HG02938 (cell line): ENCODE measurements at regions not wholly inside any gene's neighbourhood (a gene's known extent, or its start where the extent isn't known, plus 50 kb on each side); places are given as distances from the start of the nearest gene placed in this dataset.

ENCODE experiments used
- ATAC-seq: cut with Tn5 transposase; IDR thresholded peaks from one replicate; pipeline ENCODE4 v1.9.1; 2021; ENCODE audit warnings: mild to moderate bottlenecking, moderate library complexity; ENCODE audit not compliant: unreplicated experiment

GRCh38 chr2:20111311-20112131 is 60.1 kb upstream of the LAPTM4A start:
- no peak for ATAC-seq

GRCh38 chr2:20110876-20111275 is 59.4 kb upstream of the LAPTM4A start:
- ATAC-seq = no peak

DNA sequence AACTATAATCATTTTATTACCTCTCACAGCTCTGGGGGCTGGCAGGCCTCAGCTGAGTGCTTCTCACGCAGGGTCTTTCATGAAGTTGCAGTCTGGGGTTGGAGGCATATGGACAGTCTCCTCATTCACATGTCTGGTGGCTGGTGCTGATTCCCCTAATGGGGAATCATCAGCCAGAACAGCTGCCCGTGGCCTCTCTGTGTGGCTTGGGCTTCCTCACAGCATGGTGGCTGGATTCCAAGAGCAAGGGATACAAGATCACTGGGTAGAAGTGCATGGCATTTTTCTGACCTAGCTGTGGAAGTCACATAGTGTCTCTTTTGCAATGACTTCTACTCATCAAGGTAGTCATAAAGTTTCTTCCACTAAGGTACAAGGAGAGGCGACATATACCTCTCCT is 59.0 kb upstream of the LAPTM4A start:
- no peak for ATAC-seq

DNA sequence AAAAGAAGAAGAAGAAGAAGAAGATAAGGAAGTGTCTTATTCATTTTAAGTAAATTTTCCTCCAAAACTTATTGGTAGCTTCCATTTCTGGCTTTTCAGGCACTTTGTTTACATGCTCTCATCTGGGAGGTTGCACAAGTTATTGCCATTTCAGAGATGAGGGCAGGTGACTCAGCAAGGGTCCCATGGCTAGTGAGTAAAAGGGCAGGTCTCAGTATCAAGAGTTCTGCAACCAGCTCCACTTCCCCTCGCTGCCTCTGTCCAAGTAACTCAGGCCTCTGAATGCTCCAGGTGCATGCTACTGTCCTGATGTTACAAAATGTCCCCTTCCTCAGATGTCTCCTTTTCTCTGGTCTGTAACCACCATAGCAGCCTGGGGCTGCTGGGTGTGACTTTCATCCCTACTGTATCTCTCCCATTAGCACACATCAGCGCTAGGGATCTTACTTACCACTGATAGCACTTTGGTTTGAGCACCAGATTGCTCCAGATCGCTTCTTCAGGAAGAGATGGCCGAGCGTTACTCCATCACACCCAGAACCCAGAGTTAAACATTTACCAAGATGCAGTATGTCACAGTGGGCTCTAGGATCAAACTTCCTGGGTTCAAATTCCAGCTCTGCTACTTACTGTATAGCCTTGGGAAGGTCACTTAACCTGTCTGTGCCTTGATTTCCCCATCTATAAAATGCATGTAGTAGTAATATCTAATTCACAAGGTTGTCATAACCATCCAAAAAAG is 57.4 kb upstream of the LAPTM4A start:
- no peak for ATAC-seq

DNA sequence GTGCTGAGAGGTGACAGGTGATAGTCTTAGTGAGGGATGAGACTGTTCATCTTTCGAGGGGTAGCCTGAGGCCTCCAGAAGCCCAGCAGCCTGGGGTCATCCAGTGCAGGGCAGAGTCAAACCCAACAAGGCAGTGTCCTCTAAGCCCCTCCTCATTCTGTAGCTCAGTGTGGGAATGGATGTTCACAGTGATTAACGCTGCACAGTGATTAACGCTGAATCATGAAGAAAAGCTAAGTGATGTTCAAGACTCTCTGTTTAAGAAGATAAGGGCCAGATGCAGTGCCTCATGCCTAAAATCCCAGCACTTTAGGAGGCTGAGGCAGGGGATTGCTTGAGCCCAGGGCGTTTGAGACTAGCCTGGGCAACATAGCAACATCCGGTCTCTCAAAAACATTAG is 56.3 kb upstream of the LAPTM4A start:
- no peak for ATAC-seq

DNA sequence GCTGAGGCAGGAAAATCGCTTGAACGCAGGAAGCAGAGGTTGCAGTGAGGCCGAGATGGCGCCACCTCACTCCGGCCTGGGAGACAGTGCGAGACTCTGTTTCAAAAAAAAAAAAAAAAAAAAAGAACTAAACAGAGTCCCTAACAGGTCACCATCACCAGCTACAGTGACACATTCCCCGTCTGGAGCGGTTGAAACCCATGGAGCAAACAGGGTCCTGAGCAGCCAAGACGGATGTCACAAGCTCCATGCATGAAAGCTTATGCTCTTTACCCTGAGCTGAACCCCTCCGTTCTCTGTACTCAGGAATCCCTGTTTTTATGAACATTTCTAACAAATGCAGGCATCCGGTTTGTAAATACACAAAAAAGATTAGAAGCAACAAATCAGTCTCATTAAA is 55.9 kb upstream of the LAPTM4A start:
- no peak for ATAC-seq

DNA sequence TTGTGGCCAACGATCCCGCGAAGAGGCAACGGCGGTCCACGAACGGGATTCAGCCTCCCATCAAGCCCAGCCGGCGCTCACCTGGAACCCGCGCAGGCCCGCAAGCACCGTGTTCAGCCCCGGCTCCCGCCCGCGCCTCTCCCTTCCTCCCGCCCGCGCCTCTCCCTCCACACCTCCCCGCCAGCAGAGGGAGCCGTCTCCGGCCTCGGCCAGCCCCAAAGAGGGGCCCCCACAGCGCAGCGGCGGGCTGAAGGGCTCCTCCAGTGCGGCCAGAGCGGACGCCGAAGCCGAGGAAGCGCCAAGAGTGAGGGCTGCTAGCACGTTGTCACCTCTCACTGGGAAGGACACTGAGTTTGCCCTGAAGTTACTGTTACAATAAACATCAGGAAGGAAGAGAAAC is 55.3 kb upstream of the LAPTM4A start:
- no peak for ATAC-seq

- ATAC-seq = no peak
These were observed 53.6 kb upstream of the LAPTM4A start for GRCh38 chr2:20104900-20105545.

- no peak for ATAC-seq
These were observed 52.1 kb upstream of the LAPTM4A start for GRCh38 chr2:20103530-20103929.
